Right forelimb (tissue), 1 donor: ENCODE measurements at regions not wholly inside any gene's neighbourhood (a gene's known extent, or its start where the extent isn't known, plus 50 kb on each side); places are given as distances from the start of the nearest gene placed in this dataset.
"Not testable (repeated sequence)": the region's sequence is repeated elsewhere in the genome, so short reads cannot be mapped to it uniquely, and the experiment has no call there.

Experiments
- DNase-seq: peaks from one replicate; pipeline ENCODE4 v3.0.0-alpha.2; 2018

- no peak for DNase-seq
Measured at GRCh38 chr5:93359296-93359959, 221.6 kb downstream of the NR2F1-AS1 start.

GRCh38 chr5:93358176-93358575 lies 222.8 kb downstream of the NR2F1-AS1 start:
- DNase-seq = no peak

GRCh38 chr5:93357686-93358085 lies 223.3 kb downstream of the NR2F1-AS1 start:
- DNase-seq = no peak

- DNase-seq = no peak
Measured at GRCh38 chr5:93355691-93356090, 225.3 kb downstream of the NR2F1-AS1 start.

- no peak for DNase-seq
Measured at GRCh38 chr5:93352186-93352585, 228.8 kb downstream of the NR2F1-AS1 start.

GRCh38 chr5:93349613-93350012 lies 231.4 kb downstream of the NR2F1-AS1 start:
- no peak for DNase-seq

GRCh38 chr5:93348231-93348630 lies 232.8 kb downstream of the NR2F1-AS1 start:
- no peak for DNase-seq

GRCh38 chr5:93346850-93347249 lies 234.2 kb downstream of the NR2F1-AS1 start:
- DNase-seq = not testable (repeated sequence)

- no peak for DNase-seq
Measured at GRCh38 chr5:93346301-93346700, 234.7 kb downstream of the NR2F1-AS1 start.

GRCh38 chr5:93343570-93343969 lies 237.4 kb downstream of the NR2F1-AS1 start:
- DNase-seq = no peak

GRCh38 chr5:93342563-93343061 lies 238.4 kb downstream of the NR2F1-AS1 start:
- no peak for DNase-seq

- DNase-seq = no peak
Measured at GRCh38 chr5:93340881-93341280, 240.1 kb downstream of the NR2F1-AS1 start.

- DNase-seq = no peak
Measured at GRCh38 chr5:93337138-93337537, 243.9 kb downstream of the NR2F1-AS1 start.

- DNase-seq = no peak
Measured at GRCh38 chr5:93336330-93337110, 244.5 kb downstream of the NR2F1-AS1 start.

- no peak for DNase-seq
Measured at GRCh38 chr5:93331863-93332262, 249.2 kb downstream of the NR2F1-AS1 start.

- DNase-seq = no peak
Measured at GRCh38 chr5:93331241-93331640, 249.8 kb downstream of the NR2F1-AS1 start.

- DNase-seq = no peak
Measured at GRCh38 chr5:93330506-93330905, 250.5 kb downstream of the NR2F1-AS1 start.

- no peak for DNase-seq
Measured at GRCh38 chr5:93329756-93330155, 251.3 kb downstream of the NR2F1-AS1 start.

GRCh38 chr5:93328833-93329232 lies 252.2 kb downstream of the NR2F1-AS1 start:
- DNase-seq = no peak

- no peak for DNase-seq
Measured at GRCh38 chr5:93327605-93328004, 253.4 kb downstream of the NR2F1-AS1 start.

GRCh38 chr5:93325946-93326345 lies 255.1 kb downstream of the NR2F1-AS1 start:
- no peak for DNase-seq

GRCh38 chr5:93322974-93323860 lies 257.8 kb downstream of the NR2F1-AS1 start:
- no peak for DNase-seq

GRCh38 chr5:93320920-93321445 lies 260.0 kb downstream of the NR2F1-AS1 start:
- no peak for DNase-seq
